Mesothelial cell of epicardium (in vitro differentiated cells): ENCODE measurements at regions not wholly inside any gene's neighbourhood (a gene's known extent, or its start where the extent isn't known, plus 50 kb on each side); places are given as distances from the start of the nearest gene placed in this dataset.
"Not testable (repeated sequence)": the region's sequence is repeated elsewhere in the genome, so short reads cannot be mapped to it uniquely, and the experiment has no call there.

Experiments
- DNase-seq, 2 experiments: peaks; one replicate each; pipeline ENCODE4 v3.0.0; 2021; ENCODE audit warnings: low spot score in 2 of 2; ENCODE audit not compliant: unreplicated experiment in 2 of 2
- H3K27ac Mint-ChIP-seq: 2 replicates; pipeline ENCODE4 v1.8.0; 2021; ENCODE audit warnings: mixed read lengths
- H3K27me3 Mint-ChIP-seq: 2 replicates; pipeline ENCODE4 v1.8.0; 2021; ENCODE audit warnings: low read depth, mixed read lengths
- H3K36me3 Mint-ChIP-seq: 2 replicates; pipeline ENCODE4 v1.8.0; 2021; ENCODE audit warnings: mixed read lengths
- H3K4me1 Mint-ChIP-seq: 2 replicates; pipeline ENCODE4 v1.8.0; 2021; ENCODE audit warnings: mixed read lengths
- H3K4me3 Mint-ChIP-seq: 2 replicates; pipeline ENCODE4 v1.8.0; 2021; ENCODE audit warnings: mild to moderate bottlenecking, moderate library complexity, mixed read lengths
- H3K9me3 Mint-ChIP-seq: 2 replicates; pipeline ENCODE4 v1.8.0; 2021; ENCODE audit warnings: mixed read lengths
- CTCF ChIP-seq: fragments of 200-600 bp; sonication (generic); IDR thresholded peaks from one replicate; pipeline ENCODE4 v1.5.0; 2021; ENCODE audit warnings: antibody characterized with exemption; ENCODE audit not compliant: unreplicated experiment

GRCh38 chr14:41230683-41231082 is 376.0 kb upstream of the LRFN5 start:
- TF ChIP-seq CTCF, result no peak
- Mint-ChIP-seq H3K27ac (no peak overlapping the region), H3K4me1 (no peaks in the 10 kb centered on the region), H3K4me3 (no peak overlapping the region), H3K9me3 (peaks cover 23% of the 10 kb centered on the region), H3K36me3 (peaks cover 8% of the 10 kb centered on the region), H3K27me3 (no peaks in the 10 kb centered on the region)
- no peak for DNase-seq

- Mint-ChIP-seq H3K4me1 (no peaks in the 10 kb centered on the region), H3K36me3 (peaks cover 7% of the 10 kb centered on the region), H3K27me3 (no peaks in the 10 kb centered on the region), H3K27ac (no peak overlapping the region), H3K9me3 (peaks cover 16% of the 10 kb centered on the region), H3K4me3 (no peak overlapping the region)
- no peak for DNase-seq
- TF ChIP-seq CTCF, result no peak
Measured at GRCh38 chr14:41229824-41230223, 376.9 kb upstream of the LRFN5 start.

- H3K9me3 Mint-ChIP-seq, result no peaks in the 10 kb centered on the region
- H3K36me3 Mint-ChIP-seq, result no peaks in the 10 kb centered on the region
- DNase-seq, result no peak
- no peak for TF ChIP-seq CTCF
- H3K27me3 Mint-ChIP-seq, result no peaks in the 10 kb centered on the region
- no peaks in the 10 kb centered on the region for H3K4me1 Mint-ChIP-seq
- no peak overlapping the region for H3K4me3 Mint-ChIP-seq
- no peak overlapping the region for H3K27ac Mint-ChIP-seq
Measured at GRCh38 chr14:41225433-41225832, 381.2 kb upstream of the LRFN5 start.

GRCh38 chr14:41222581-41222980 is 384.1 kb upstream of the LRFN5 start:
- no peak overlapping the region for H3K4me3 Mint-ChIP-seq
- H3K27ac Mint-ChIP-seq, result no peak overlapping the region
- H3K4me1 Mint-ChIP-seq, result no peaks in the 10 kb centered on the region
- TF ChIP-seq CTCF, result no peak
- no peaks in the 10 kb centered on the region for H3K27me3 Mint-ChIP-seq
- no peak for DNase-seq
- peaks cover 20% of the 10 kb centered on the region for H3K9me3 Mint-ChIP-seq
- peaks cover 9% of the 10 kb centered on the region for H3K36me3 Mint-ChIP-seq

- peaks cover 11% of the 10 kb centered on the region for H3K36me3 Mint-ChIP-seq
Measured at GRCh38 chr14:41214978-41215377, 391.7 kb upstream of the LRFN5 start.

GRCh38 chr14:41201696-41202095 is 405.0 kb upstream of the LRFN5 start:
- TF ChIP-seq CTCF, result no peak
- Mint-ChIP-seq H3K27ac (no peak overlapping the region), H3K4me1 (no peaks in the 10 kb centered on the region), H3K4me3 (no peak overlapping the region), H3K27me3 (no peaks in the 10 kb centered on the region), H3K9me3 (peaks cover 8% of the 10 kb centered on the region), H3K36me3 (no peaks in the 10 kb centered on the region)
- DNase-seq, result no peak

More at GRCh38 chr14:41214978-41215377, 391.7 kb upstream of the LRFN5 start:
- not testable (repeated sequence) for H3K4me3 Mint-ChIP-seq, H3K4me1 Mint-ChIP-seq, H3K27ac Mint-ChIP-seq, H3K27me3 Mint-ChIP-seq, DNase-seq
- H3K9me3 Mint-ChIP-seq, result peaks cover 20% of the 10 kb centered on the region
